ENCODE measurements at regions not wholly inside any gene's neighbourhood (a gene's known extent, or its start where the extent isn't known, plus 50 kb on each side); places are given as distances from the start of the nearest gene placed in this dataset.

DNA sequence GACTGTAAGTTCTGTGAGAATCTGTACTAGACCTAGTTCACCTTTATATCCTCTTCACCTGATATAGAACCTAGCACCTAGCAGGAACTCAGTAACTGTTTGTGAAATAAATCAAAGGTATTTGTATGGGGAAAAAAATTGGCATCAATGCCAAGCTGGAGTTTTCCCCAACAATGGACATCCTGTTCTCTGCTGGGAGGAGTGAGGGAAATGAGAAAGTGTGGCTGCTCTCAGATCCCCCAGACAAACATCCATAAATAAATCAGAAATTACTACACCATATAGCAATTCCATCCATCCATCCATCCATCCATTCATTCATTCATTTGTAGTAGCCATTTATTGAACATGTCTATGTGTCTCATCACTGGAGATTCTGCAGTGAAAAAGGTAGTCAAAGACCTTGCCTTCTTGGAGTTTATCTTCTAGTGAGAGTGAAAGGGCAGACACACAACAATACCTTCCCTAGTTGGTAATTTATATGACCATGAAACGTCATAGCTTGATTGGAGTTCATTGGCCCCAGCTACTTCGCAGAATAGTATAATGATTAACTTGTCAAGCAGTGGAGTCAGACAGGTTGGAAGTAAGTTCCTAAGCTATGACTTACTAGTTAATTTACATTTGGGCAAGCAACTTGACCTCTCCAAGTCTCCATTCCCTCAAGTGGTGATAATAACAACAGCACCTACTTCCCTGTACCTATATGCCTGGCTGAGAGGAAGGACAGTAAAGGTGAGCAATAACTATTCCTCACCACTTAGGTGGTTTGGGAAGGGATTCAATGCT is 98.7 kb upstream of the KIT start:
- TF ChIP-seq ZNF274 (IDR thresholded peaks at IDR 0.05; ENCODE audit: insufficient read depth, insufficient read length) (no peak), POLR2A (IDR thresholded peaks at IDR 0.05; ENCODE audit: low read depth, low read length) (no peak)
- TF ChIP-seq, protein P1, sequence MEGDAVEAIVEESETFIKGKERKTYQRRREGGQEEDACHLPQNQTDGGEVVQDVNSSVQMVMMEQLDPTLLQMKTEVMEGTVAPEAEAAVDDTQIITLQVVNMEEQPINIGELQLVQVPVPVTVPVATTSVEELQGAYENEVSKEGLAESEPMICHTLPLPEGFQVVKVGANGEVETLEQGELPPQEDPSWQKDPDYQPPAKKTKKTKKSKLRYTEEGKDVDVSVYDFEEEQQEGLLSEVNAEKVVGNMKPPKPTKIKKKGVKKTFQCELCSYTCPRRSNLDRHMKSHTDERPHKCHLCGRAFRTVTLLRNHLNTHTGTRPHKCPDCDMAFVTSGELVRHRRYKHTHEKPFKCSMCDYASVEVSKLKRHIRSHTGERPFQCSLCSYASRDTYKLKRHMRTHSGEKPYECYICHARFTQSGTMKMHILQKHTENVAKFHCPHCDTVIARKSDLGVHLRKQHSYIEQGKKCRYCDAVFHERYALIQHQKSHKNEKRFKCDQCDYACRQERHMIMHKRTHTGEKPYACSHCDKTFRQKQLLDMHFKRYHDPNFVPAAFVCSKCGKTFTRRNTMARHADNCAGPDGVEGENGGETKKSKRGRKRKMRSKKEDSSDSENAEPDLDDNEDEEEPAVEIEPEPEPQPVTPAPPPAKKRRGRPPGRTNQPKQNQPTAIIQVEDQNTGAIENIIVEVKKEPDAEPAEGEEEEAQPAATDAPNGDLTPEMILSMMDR (IDR thresholded peaks at IDR 0.05 in 2 of 3, conservative IDR thresholded peaks at IDR 0.05 in 1 of 3; ENCODE audit: control insufficient read depth in 2 of 3, extremely low read depth in 1 of 3, insufficient read depth in 1 of 3, low read depth in 3 of 3, low read length in 3 of 3): no peak

Data from GM12878 (cell line).